Left lobe of liver (tissue), 2 donors: ENCODE measurements at regions not wholly inside any gene's neighbourhood (a gene's known extent, or its start where the extent isn't known, plus 50 kb on each side); places are given as distances from the start of the nearest gene placed in this dataset.

Source experiments
- ATAC-seq: fragments of 200-7000 bp; cut with Tn5 transposase; one replicate; pipeline ENCODE4 v1.9.1; 2020; ENCODE audit warnings: mild to moderate bottlenecking, moderate library complexity
- DNase-seq: peaks from one replicate; pipeline ENCODE4 v3.0.0-alpha.2; 2020; ENCODE audit warnings: low spot score
- donor health status: DM: no; HTN: no; CAD: no; lungs with moderate emphysema.
- donor health status: DM: no; HTN: yes; CAD: no.

DNA sequence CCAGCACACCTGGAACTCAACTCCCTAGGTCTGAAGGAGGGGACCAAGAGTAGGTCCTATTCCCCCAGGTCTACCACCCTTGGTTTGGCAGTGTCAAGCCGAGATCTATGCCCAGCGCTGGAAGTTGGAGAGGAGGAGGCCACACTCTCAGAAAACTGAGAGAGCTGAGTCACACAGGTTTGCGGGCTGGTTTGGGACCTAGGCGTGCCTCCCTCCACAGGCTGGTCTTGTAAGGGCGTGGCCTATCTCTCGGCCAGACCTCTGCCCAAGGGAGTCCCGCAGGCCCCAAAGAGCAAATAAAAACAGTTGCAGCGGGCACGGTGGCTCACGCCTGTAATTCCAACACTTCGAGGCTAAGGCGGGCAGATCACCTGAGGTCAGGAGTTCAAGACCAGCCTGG lies 52.9 kb upstream of the INTU start:
- DNase-seq (no peak), ATAC-seq (no peak)

DNA sequence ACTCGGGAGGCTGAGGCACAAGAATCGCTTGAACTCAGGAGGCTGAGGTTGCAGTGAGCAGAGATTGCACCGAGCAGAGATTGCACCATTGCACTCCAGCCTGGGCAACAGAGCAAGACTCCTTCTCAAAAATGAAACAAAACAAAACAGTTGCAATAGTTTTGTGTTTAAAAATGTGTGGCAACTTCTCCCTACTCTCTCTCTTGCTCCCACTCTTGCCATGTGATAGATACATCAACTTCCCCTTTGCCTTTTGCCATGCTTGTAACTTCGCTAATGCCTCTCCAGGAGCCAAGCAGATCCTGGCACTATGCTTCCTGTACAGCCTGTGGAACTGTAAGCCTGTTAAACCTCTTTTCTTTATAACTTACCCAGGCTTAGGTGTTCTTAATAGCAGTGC lies 52.5 kb upstream of the INTU start:
- DNase-seq (no peak), ATAC-seq (no peak)

DNA sequence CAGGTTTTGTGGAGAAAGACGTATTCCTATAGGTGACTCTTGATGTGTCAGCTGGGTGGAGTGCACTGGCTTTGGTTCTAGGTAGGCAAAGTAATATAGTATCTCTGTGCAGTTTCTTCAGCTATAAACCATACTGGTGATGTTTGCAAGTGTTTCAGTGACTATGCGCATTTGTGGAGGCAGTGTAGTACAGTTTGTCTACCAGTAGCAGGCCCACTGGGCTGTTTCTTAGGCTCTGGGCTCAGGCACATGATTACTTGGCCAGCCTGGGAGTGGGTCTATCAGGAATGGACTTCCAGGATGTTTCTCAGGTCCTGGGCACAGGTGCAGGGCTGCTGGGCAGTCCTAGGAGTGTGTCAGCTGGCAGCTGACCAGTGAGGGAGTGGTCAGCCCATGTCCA lies 51.9 kb upstream of the INTU start:
- ATAC-seq (no peak), DNase-seq (no peak)
